Transverse colon (tissue), 4 donors: ENCODE measurements at regions not wholly inside any gene's neighbourhood (a gene's known extent, or its start where the extent isn't known, plus 50 kb on each side); places are given as distances from the start of the nearest gene placed in this dataset.

Experiments used
- POLR2A ChIP-seq: fragments of 450-650 bp; IDR thresholded peaks from one replicate; pipeline ENCODE4 v1.6.1; 2016; ENCODE audit warnings: antibody characterized with exemption, mild to moderate bottlenecking, moderate library complexity
- POLR2AphosphoS5 ChIP-seq, 3 donors: sonication (generic); formaldehyde crosslinking; IDR thresholded peaks; one replicate each; pipeline ENCODE4 v1.6.1; 2016; ENCODE audit warnings: antibody characterized with exemption in 3 of 3
- TF ChIP-seq, protein P1 (sequence below), 5 experiments: fragments of 200-600 bp in 3 of 5; fragments of 450-650 bp in 2 of 5; sonication (generic) in 3 of 5; IDR thresholded peaks; 1 replicate in 2 of 5; 2 replicates in 3 of 5; pipeline ENCODE4 v1.5.1; 2016 to 2017; ENCODE audit warnings: antibody characterized with exemption in 5 of 5, inconsistent platforms in 3 of 5, mild to moderate bottlenecking in 2 of 5, moderate library complexity in 1 of 5

- TF ChIP-seq, protein P1, sequence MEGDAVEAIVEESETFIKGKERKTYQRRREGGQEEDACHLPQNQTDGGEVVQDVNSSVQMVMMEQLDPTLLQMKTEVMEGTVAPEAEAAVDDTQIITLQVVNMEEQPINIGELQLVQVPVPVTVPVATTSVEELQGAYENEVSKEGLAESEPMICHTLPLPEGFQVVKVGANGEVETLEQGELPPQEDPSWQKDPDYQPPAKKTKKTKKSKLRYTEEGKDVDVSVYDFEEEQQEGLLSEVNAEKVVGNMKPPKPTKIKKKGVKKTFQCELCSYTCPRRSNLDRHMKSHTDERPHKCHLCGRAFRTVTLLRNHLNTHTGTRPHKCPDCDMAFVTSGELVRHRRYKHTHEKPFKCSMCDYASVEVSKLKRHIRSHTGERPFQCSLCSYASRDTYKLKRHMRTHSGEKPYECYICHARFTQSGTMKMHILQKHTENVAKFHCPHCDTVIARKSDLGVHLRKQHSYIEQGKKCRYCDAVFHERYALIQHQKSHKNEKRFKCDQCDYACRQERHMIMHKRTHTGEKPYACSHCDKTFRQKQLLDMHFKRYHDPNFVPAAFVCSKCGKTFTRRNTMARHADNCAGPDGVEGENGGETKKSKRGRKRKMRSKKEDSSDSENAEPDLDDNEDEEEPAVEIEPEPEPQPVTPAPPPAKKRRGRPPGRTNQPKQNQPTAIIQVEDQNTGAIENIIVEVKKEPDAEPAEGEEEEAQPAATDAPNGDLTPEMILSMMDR (IDR thresholded peaks at IDR 0.05) = no peak
- TF ChIP-seq POLR2A = no peak
- no peak for TF ChIP-seq POLR2AphosphoS5 (IDR thresholded peaks at IDR 0.05)
Measured at GRCh38 chr12:5371631-5372030, 60.3 kb upstream of the NTF3 start.
